HepG2 (cell line): ENCODE measurements at regions not wholly inside any gene's neighbourhood (a gene's known extent, or its start where the extent isn't known, plus 50 kb on each side); places are given as distances from the start of the nearest gene placed in this dataset.

Source experiments
- EZH2 ChIP-seq: conservative IDR thresholded peaks from 2 replicates; pipeline ENCODE4 v1.6.1; 2012; ENCODE audit warnings: mild to moderate bottlenecking, low read depth, low read length, moderate library complexity
- MBD4 ChIP-seq: IDR thresholded peaks from 2 replicates; pipeline ENCODE4 v1.6.1; 2012; ENCODE audit warnings: low read length, inconsistent platforms, borderline replicate concordance
- RXRB ChIP-seq: IDR thresholded peaks from 2 replicates; pipeline ENCODE4 v1.6.1; 2016; ENCODE audit warnings: borderline replicate concordance, missing genetic modification reagents, missing compliant biosample characterization
- U2AF1 ChIP-seq: fragments of 200-400 bp; formaldehyde crosslinking; optimal IDR thresholded peaks from 2 replicates; pipeline ENCODE3; 2017; ENCODE audit warnings: mild to moderate bottlenecking, low read depth, low read length
- ZNF230 ChIP-seq: sonication (generic); formaldehyde crosslinking; IDR thresholded peaks from 2 replicates; pipeline ENCODE4 v1.4.0; 2020; ENCODE audit warnings: mild to moderate bottlenecking, missing genetic modification reagents
- ZNF44 ChIP-seq: sonication (generic); formaldehyde crosslinking; IDR thresholded peaks from 2 replicates; pipeline ENCODE4 v1.5.1; 2020; ENCODE audit warnings: mild to moderate bottlenecking, missing genetic modification reagents
- ZNF639 ChIP-seq: conservative IDR thresholded peaks from 2 replicates; pipeline ENCODE4 v1.6.1; 2018; ENCODE audit warnings: missing genetic modification reagents
- TF ChIP-seq, protein P1 (sequence below): sonication (generic); formaldehyde crosslinking; IDR thresholded peaks from 2 replicates; pipeline ENCODE4 v1.4.0; 2020; ENCODE audit warnings: mild to moderate bottlenecking, missing genetic modification reagents
- TF ChIP-seq, protein P2 (sequence below): sonication (generic); formaldehyde crosslinking; IDR thresholded peaks from 2 replicates; pipeline ENCODE4 v1.4.0; 2020; ENCODE audit warnings: missing genetic modification reagents
- TF ChIP-seq, protein P3 (sequence below): sonication (generic); formaldehyde crosslinking; IDR thresholded peaks from 2 replicates; pipeline ENCODE4 v1.4.0; 2020; ENCODE audit warnings: missing genetic modification reagents
- TF ChIP-seq, protein P4 (sequence below): sonication (generic); formaldehyde crosslinking; IDR thresholded peaks from 2 replicates; pipeline ENCODE4 v1.5.1; 2020; ENCODE audit warnings: missing genetic modification reagents, mild to moderate bottlenecking, borderline replicate concordance

- TF ChIP-seq, protein P1, sequence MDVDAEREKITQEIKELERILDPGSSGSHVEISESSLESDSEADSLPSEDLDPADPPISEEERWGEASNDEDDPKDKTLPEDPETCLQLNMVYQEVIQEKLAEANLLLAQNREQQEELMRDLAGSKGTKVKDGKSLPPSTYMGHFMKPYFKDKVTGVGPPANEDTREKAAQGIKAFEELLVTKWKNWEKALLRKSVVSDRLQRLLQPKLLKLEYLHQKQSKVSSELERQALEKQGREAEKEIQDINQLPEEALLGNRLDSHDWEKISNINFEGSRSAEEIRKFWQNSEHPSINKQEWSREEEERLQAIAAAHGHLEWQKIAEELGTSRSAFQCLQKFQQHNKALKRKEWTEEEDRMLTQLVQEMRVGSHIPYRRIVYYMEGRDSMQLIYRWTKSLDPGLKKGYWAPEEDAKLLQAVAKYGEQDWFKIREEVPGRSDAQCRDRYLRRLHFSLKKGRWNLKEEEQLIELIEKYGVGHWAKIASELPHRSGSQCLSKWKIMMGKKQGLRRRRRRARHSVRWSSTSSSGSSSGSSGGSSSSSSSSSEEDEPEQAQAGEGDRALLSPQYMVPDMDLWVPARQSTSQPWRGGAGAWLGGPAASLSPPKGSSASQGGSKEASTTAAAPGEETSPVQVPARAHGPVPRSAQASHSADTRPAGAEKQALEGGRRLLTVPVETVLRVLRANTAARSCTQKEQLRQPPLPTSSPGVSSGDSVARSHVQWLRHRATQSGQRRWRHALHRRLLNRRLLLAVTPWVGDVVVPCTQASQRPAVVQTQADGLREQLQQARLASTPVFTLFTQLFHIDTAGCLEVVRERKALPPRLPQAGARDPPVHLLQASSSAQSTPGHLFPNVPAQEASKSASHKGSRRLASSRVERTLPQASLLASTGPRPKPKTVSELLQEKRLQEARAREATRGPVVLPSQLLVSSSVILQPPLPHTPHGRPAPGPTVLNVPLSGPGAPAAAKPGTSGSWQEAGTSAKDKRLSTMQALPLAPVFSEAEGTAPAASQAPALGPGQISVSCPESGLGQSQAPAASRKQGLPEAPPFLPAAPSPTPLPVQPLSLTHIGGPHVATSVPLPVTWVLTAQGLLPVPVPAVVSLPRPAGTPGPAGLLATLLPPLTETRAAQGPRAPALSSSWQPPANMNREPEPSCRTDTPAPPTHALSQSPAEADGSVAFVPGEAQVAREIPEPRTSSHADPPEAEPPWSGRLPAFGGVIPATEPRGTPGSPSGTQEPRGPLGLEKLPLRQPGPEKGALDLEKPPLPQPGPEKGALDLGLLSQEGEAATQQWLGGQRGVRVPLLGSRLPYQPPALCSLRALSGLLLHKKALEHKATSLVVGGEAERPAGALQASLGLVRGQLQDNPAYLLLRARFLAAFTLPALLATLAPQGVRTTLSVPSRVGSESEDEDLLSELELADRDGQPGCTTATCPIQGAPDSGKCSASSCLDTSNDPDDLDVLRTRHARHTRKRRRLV = no peak
- TF ChIP-seq ZNF44 (CRISPR knock-in tag) (no peak), MBD4 (no peak), RXRB (no peak), ZNF230 (CRISPR knock-in tag) (no peak), EZH2 (no peak), ZNF639 (CRISPR knock-in tag) (no peak), U2AF1 (no peak)
- TF ChIP-seq, protein P2, sequence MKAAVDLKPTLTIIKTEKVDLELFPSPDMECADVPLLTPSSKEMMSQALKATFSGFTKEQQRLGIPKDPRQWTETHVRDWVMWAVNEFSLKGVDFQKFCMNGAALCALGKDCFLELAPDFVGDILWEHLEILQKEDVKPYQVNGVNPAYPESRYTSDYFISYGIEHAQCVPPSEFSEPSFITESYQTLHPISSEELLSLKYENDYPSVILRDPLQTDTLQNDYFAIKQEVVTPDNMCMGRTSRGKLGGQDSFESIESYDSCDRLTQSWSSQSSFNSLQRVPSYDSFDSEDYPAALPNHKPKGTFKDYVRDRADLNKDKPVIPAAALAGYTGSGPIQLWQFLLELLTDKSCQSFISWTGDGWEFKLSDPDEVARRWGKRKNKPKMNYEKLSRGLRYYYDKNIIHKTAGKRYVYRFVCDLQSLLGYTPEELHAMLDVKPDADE (CRISPR knock-in tag) = no peak
- TF ChIP-seq, protein P3, sequence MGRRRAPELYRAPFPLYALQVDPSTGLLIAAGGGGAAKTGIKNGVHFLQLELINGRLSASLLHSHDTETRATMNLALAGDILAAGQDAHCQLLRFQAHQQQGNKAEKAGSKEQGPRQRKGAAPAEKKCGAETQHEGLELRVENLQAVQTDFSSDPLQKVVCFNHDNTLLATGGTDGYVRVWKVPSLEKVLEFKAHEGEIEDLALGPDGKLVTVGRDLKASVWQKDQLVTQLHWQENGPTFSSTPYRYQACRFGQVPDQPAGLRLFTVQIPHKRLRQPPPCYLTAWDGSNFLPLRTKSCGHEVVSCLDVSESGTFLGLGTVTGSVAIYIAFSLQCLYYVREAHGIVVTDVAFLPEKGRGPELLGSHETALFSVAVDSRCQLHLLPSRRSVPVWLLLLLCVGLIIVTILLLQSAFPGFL = no peak
- TF ChIP-seq, protein P4, sequence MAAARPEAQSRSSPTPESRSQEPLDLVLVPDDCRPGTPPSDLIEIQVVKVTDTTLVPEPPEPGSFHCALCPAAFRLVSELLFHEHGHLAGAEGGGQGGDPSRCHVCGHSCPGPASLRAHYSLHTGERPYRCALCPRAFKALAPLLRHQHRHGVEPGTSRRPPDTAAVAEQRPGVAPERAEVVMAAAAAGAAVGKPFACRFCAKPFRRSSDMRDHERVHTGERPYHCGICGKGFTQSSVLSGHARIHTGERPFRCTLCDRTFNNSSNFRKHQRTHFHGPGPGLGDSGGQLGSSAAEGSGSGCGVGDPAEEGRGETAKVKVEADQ (CRISPR knock-in tag) = no peak
These were observed 110.0 kb upstream of the ZRANB2 start (continued) for GRCh38 chr1:71190843-71191242.
